ENCODE measurements at regions not wholly inside any gene's neighbourhood (a gene's known extent, or its start where the extent isn't known, plus 50 kb on each side); places are given as distances from the start of the nearest gene placed in this dataset.

DNA sequence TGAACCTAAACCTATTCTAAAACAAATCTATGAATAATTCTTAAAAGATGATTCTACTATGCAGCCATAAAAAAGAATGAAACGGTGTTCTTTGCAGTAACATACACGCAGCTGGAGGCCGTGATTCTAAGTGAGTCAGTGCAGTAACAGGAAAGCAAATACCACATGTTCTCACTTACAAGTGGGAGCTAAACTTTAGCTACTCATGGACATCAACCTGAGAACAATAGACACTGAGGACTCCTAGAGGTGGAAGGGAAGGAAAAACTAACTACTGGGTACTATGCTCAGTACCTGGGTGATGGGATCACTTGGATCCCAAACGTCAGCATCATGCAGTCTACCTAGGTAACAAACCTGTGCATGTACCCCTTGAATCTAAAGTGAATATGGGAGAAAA lies 575.0 kb upstream of the MGMT start:
- TF ChIP-seq, protein P1, sequence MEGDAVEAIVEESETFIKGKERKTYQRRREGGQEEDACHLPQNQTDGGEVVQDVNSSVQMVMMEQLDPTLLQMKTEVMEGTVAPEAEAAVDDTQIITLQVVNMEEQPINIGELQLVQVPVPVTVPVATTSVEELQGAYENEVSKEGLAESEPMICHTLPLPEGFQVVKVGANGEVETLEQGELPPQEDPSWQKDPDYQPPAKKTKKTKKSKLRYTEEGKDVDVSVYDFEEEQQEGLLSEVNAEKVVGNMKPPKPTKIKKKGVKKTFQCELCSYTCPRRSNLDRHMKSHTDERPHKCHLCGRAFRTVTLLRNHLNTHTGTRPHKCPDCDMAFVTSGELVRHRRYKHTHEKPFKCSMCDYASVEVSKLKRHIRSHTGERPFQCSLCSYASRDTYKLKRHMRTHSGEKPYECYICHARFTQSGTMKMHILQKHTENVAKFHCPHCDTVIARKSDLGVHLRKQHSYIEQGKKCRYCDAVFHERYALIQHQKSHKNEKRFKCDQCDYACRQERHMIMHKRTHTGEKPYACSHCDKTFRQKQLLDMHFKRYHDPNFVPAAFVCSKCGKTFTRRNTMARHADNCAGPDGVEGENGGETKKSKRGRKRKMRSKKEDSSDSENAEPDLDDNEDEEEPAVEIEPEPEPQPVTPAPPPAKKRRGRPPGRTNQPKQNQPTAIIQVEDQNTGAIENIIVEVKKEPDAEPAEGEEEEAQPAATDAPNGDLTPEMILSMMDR (IDR thresholded peaks at IDR 0.05; ENCODE audit: poor library complexity), result no peak
- no peak for TF ChIP-seq EZH2 (IDR thresholded peaks at IDR 0.05; ENCODE audit: borderline replicate concordance)
